OCI-LY7 (cell line): ENCODE measurements at regions not wholly inside any gene's neighbourhood (a gene's known extent, or its start where the extent isn't known, plus 50 kb on each side); places are given as distances from the start of the nearest gene placed in this dataset.

ENCODE experiments used
- BruUV-seq: library from RNA; stranded (reverse); fragments of 400-500 nt; replicated peaks from 2 replicates; lab custom pipeline; 2021; lab: Mats Ljungman, UMichigan
- CTCF ChIA-PET: fragments of 300-600 bp; sonication (Branson Sonifier 250); formaldehyde crosslinking; loops from one replicate; lab custom pipeline; 2022; ENCODE audit warnings: antibody characterized with exemption; ENCODE audit not compliant: unreplicated experiment; lab: Charles Lee
- POLR2A ChIA-PET: fragments of 300-600 bp; sonication (Branson Sonifier 250); formaldehyde crosslinking; loops from one replicate; lab custom pipeline; 2022; ENCODE audit warnings: antibody characterized with exemption; lab: Charles Lee
- DNase-seq: peaks from one replicate; pipeline ENCODE4 v3.0.0-alpha.2; 2015; ENCODE audit warnings: low spot score
- H2AFZ ChIP-seq: fragments of 200-600 bp; sonication (generic), shearing (Covaris generic); 2 replicates; pipeline ENCODE4 v1.6.1; 2014; ENCODE audit warnings: mild to moderate bottlenecking, antibody characterized with exemption, low read length, moderate library complexity
- H3K27ac ChIP-seq: fragments of 200-600 bp; sonication (generic); 2 replicates; pipeline ENCODE4 v1.5.1; 2014; ENCODE audit warnings: mixed run types, low read depth, mild to moderate bottlenecking, moderate library complexity, low read length, inconsistent platforms; ENCODE audit not compliant: poor library complexity, severe bottlenecking
- H3K36me3 ChIP-seq: fragments of 200-600 bp; sonication (generic); 2 replicates; pipeline ENCODE4 v1.6.1; 2014; ENCODE audit warnings: mild to moderate bottlenecking, antibody characterized with exemption, low read length, moderate library complexity, mixed read lengths; ENCODE audit not compliant: insufficient read depth
- H3K4me1 ChIP-seq: fragments of 200-600 bp; sonication (generic); 2 replicates; pipeline ENCODE4 v1.5.1; 2014; ENCODE audit warnings: mild to moderate bottlenecking, low read length; ENCODE audit not compliant: insufficient read depth, poor library complexity, severe bottlenecking
- H3K4me2 ChIP-seq: fragments of 200-600 bp; sonication (generic); 2 replicates; pipeline ENCODE4 v1.6.1; 2014; ENCODE audit warnings: mild to moderate bottlenecking, low read length
- H3K4me3 ChIP-seq: fragments of 200-600 bp; sonication (generic); 2 replicates; pipeline ENCODE4 v1.5.1; 2014; ENCODE audit warnings: mild to moderate bottlenecking, low read depth, low read length; ENCODE audit not compliant: poor library complexity, severe bottlenecking
- H3K79me2 ChIP-seq: fragments of 200-600 bp; sonication (generic); 2 replicates; pipeline ENCODE4 v1.6.1; 2016; ENCODE audit warnings: low read depth, mild to moderate bottlenecking, low read length, moderate library complexity, mixed read lengths; ENCODE audit not compliant: insufficient read depth
- H3K9me2 ChIP-seq: fragments of 200-600 bp; sonication (generic); 2 replicates; pipeline ENCODE4 v1.6.1; 2016; ENCODE audit warnings: mild to moderate bottlenecking, low read length, mixed read lengths; ENCODE audit not compliant: insufficient read depth
- H3K9me3 ChIP-seq: fragments of 200-600 bp; sonication (generic); 2 replicates; pipeline ENCODE4 v1.6.1; 2014; ENCODE audit warnings: mild to moderate bottlenecking, mixed run types, low read length, mixed read lengths
- H4K20me1 ChIP-seq: fragments of 200-600 bp; sonication (generic); 2 replicates; pipeline ENCODE4 v1.6.1; 2014; ENCODE audit warnings: mild to moderate bottlenecking, antibody characterized with exemption, low read length, moderate library complexity, mixed read lengths; ENCODE audit not compliant: insufficient read depth
- EZH2phosphoT487 ChIP-seq: fragments of 200-600 bp; sonication (generic); IDR thresholded peaks from 2 replicates; pipeline ENCODE4 v1.6.1; 2018; ENCODE audit warnings: low read depth, borderline replicate concordance, mild to moderate bottlenecking, mixed run types, antibody characterized with exemption, low read length, moderate library complexity, mixed read lengths
- intact Hi-C: fragments of 100-400 bp; cut with micrococcal nuclease; formaldehyde crosslinking; loops from one replicate; pipeline ENCODE4 v1.10.0; 2022; ENCODE audit not compliant: unreplicated experiment
- TF ChIP-seq, protein P1 (sequence below): fragments of 200-600 bp; sonication (generic); conservative IDR thresholded peaks from 2 replicates; pipeline ENCODE4 v1.5.1; 2014; ENCODE audit warnings: mild to moderate bottlenecking, antibody characterized with exemption, low read length, moderate library complexity, mixed read lengths

DNA sequence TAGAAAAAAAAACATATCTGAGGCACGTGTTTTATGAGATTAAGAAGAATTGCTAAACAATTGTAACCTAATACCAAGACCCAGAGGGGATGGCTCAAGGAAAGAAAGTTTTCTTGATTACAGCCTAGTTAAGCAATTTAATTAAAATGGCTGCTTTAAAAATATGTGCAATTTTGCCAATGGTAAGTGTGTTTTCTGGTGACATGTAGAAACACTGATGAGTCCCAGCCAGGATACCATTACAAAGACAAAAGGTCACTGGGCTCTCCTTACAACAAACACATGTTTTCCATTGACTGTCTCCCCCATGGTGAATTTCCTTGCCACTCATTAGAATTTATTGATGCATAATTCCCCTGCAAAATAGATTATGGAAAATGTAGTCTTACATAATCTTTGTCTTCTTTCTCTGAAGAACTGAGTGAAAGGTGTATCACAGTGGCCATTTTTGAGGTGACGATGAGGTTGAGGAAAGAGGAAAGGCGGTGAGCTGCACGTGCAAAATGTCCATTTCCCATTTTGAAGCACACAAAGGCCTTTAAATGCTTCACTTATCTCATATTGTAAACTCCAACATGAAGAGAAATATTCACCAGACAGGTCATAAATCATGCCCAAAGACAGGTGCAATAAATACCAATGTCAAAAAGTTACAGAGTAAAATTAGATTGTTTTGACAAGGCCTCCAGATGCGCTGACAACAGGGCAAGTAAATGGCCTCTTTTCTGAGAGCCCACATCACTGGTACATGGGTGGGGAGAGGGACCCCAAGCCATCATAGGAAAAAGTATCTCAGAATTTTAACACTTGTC, 696.9 kb downstream of the KCNJ2 start:
- TF ChIP-seq EZH2phosphoT487: no peak
- TF ChIP-seq, protein P1, sequence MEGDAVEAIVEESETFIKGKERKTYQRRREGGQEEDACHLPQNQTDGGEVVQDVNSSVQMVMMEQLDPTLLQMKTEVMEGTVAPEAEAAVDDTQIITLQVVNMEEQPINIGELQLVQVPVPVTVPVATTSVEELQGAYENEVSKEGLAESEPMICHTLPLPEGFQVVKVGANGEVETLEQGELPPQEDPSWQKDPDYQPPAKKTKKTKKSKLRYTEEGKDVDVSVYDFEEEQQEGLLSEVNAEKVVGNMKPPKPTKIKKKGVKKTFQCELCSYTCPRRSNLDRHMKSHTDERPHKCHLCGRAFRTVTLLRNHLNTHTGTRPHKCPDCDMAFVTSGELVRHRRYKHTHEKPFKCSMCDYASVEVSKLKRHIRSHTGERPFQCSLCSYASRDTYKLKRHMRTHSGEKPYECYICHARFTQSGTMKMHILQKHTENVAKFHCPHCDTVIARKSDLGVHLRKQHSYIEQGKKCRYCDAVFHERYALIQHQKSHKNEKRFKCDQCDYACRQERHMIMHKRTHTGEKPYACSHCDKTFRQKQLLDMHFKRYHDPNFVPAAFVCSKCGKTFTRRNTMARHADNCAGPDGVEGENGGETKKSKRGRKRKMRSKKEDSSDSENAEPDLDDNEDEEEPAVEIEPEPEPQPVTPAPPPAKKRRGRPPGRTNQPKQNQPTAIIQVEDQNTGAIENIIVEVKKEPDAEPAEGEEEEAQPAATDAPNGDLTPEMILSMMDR: no peak

DNA sequence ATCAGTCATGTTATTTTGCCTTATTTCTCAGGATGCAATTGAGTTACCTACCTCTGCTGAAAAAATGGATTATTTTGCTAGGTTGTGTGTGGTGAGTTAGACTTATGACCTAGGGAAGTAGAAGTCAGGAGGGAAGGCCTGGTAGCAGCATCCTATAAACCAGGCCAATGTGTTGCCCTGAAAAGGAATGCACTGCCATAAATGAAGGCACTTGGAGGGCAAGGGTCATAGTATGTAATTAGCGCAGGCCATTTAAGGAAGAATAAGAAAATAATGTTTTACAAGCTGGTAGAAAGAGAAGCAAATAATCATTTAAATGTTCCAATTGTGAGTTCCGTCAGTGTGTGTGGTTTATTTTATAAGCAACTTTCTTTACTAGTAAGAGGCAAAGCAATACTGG, 698.8 kb downstream of the KCNJ2 start:
- Histone ChIP-seq H3K36me3 (no peaks in the 10 kb centered on the region), H3K9me3 (peaks cover 4% of the 10 kb centered on the region; the same call in 1 of the 2 replicates), H3K9me2 (no peaks in the 10 kb centered on the region), H3K4me3 (no peak overlapping the region), H2AFZ (no peak overlapping the region), H3K4me1 (no peaks in the 10 kb centered on the region), H3K79me2 (no peaks in the 10 kb centered on the region), H3K27ac (no peak overlapping the region), H3K4me2 (no peak overlapping the region), H4K20me1 (no peaks in the 10 kb centered on the region)
- no peak for DNase-seq
- no TSS peak for BruUV-seq
- TF ChIP-seq, protein P1: no peak
- TF ChIP-seq EZH2phosphoT487: no peak
- POLR2A ChIA-PET: no interaction called here
- intact Hi-C loops: no loop called here
- CTCF ChIA-PET: no interaction called here

More for the DNA sequence above, 696.9 kb downstream of the KCNJ2 start:
- intact Hi-C loops: no loop called here
- Histone ChIP-seq H3K4me2 (no peak overlapping the region), H2AFZ (no peak overlapping the region), H3K4me3 (no peak overlapping the region), H3K9me3 (peaks cover 4% of the 10 kb centered on the region; the same call in 1 of the 2 replicates), H3K79me2 (no peaks in the 10 kb centered on the region), H4K20me1 (no peaks in the 10 kb centered on the region), H3K9me2 (no peaks in the 10 kb centered on the region), H3K4me1 (no peaks in the 10 kb centered on the region), H3K27ac (no peak overlapping the region), H3K36me3 (no peaks in the 10 kb centered on the region)
- ChIA-PET CTCF (no interaction called here), POLR2A (no interaction called here)
- no TSS peak for BruUV-seq
- no peak for DNase-seq
